ENCODE measurements at regions not wholly inside any gene's neighbourhood (a gene's known extent, or its start where the extent isn't known, plus 50 kb on each side); places are given as distances from the start of the nearest gene placed in this dataset.
"Not testable (repeated sequence)": the region's sequence is repeated elsewhere in the genome, so short reads cannot be mapped to it uniquely, and the experiment has no call there.

- H3K27me3 Mint-ChIP-seq; CTCF ChIA-PET; H3K27me3 ChIP-seq (ENCODE audit: control insufficient read depth in 1 of 2, insufficient read depth in 2 of 2, low read length in 2 of 2); ATAC-seq (ENCODE audit: poor library complexity); H3K4me1 ChIP-seq (ENCODE audit: insufficient read depth, low read length); H3K27ac ChIP-seq (ENCODE audit: low read depth in 1 of 2, low read length in 2 of 2); H3K4me1 Mint-ChIP-seq (ENCODE audit: low read depth); H3K4me3 ChIP-seq (ENCODE audit: low read length); H3K9me3 ChIP-seq (ENCODE audit: control insufficient read depth in 1 of 2, insufficient read depth in 1 of 2, low read length in 2 of 2); H3K36me3 ChIP-seq (ENCODE audit: insufficient read depth, low read length); DNase-seq; H3K27ac Mint-ChIP-seq; intact Hi-C loops (cut with DNase I, micrococcal nuclease); H3K4me3 Mint-ChIP-seq; POLR2A ChIA-PET; H3K9me3 Mint-ChIP-seq; H3K36me3 Mint-ChIP-seq (ENCODE audit: low read depth): not testable (repeated sequence)
Measured at GRCh38 chr2:89756616-89757015, 1065.1 kb downstream of the RPIA start.

DNA sequence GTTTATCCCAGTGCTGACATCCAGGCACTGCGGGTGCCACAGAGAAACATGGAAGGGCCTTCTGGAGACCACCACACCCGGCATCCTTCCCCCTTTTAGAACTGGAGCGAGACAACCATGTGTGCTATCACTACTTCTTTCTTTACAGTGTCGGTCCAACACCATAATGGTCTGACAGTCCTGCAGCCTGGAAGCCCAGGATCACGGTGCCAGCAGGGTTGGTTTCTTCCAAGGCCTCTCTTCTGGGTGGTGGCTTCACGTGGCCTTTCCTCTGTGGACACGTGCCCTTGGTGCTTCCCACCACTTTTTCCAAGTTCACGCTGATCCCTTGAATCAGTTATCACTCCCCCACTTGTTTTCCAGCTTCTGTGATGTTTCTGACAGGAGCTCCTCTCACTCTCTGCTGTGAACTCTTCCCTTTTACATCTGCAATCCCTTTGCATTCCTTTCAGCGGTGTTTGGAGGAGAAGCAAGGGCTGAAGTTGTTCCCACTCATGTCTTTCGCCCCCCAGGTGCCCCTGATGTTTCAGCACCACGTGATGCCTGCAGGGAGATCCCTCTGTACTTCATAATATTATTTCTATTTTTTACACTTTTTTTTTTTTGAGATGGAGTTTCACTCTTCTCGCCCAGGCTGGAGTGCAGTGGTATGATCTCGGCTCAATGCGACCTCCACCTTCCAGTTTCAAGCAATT lies 1067.0 kb downstream of the RPIA start:
- intact Hi-C loops (cut with DNase I, micrococcal nuclease); H3K4me1 Mint-ChIP-seq (ENCODE audit: low read depth); H3K4me1 ChIP-seq (ENCODE audit: insufficient read depth, low read length); DNase-seq; H3K4me3 Mint-ChIP-seq; H3K9me3 Mint-ChIP-seq; H3K27ac Mint-ChIP-seq; H3K36me3 ChIP-seq (ENCODE audit: insufficient read depth, low read length); POLR2A ChIA-PET; ATAC-seq (ENCODE audit: poor library complexity); H3K27ac ChIP-seq (ENCODE audit: low read depth in 1 of 2, low read length in 2 of 2); H3K4me3 ChIP-seq (ENCODE audit: low read length); H3K27me3 Mint-ChIP-seq; H3K27me3 ChIP-seq (ENCODE audit: control insufficient read depth in 1 of 2, insufficient read depth in 2 of 2, low read length in 2 of 2); H3K36me3 Mint-ChIP-seq (ENCODE audit: low read depth); CTCF ChIA-PET: not testable (repeated sequence)
- H3K9me3 ChIP-seq (ENCODE audit: control insufficient read depth in 1 of 2, insufficient read depth in 1 of 2, low read length in 2 of 2), result peaks cover 0 to 20% of the 10 kb centered on the region in 2 experiments

DNA sequence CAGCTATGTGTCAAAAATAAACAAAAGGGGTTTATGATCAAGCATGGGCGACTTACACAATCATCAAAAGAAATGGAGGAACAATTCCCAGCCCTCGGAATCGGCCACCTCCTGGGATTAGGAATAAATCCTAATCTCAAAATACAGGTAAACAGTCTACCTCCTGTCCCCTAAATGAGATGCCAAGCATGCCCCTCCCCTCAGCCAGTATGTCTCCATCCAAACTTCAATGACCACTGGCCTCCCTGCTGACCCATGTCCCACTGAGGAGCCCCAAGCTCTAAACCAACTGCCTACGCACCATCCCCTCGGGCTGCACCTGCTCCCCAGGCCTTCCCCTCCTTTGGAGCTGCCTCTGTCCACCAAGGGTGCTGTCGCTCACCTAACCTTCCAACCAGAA lies 1069.3 kb downstream of the RPIA start:
- ATAC-seq (ENCODE audit: poor library complexity); H3K4me3 Mint-ChIP-seq; H3K27ac Mint-ChIP-seq; intact Hi-C loops (cut with DNase I, micrococcal nuclease); H3K27ac ChIP-seq (ENCODE audit: low read depth in 1 of 2, low read length in 2 of 2); H3K4me1 ChIP-seq (ENCODE audit: insufficient read depth, low read length); H3K4me1 Mint-ChIP-seq (ENCODE audit: low read depth); H3K4me3 ChIP-seq (ENCODE audit: low read length); H3K27me3 ChIP-seq (ENCODE audit: control insufficient read depth in 1 of 2, insufficient read depth in 2 of 2, low read length in 2 of 2); CTCF ChIA-PET; H3K36me3 Mint-ChIP-seq (ENCODE audit: low read depth); POLR2A ChIA-PET; H3K36me3 ChIP-seq (ENCODE audit: insufficient read depth, low read length); DNase-seq; H3K9me3 Mint-ChIP-seq: not testable (repeated sequence)
- peaks cover 0 to 41% of the 10 kb centered on the region in 2 experiments for H3K9me3 ChIP-seq (ENCODE audit: control insufficient read depth in 1 of 2, insufficient read depth in 1 of 2, low read length in 2 of 2)
- peaks cover 15% of the 10 kb centered on the region for H3K27me3 Mint-ChIP-seq

DNA sequence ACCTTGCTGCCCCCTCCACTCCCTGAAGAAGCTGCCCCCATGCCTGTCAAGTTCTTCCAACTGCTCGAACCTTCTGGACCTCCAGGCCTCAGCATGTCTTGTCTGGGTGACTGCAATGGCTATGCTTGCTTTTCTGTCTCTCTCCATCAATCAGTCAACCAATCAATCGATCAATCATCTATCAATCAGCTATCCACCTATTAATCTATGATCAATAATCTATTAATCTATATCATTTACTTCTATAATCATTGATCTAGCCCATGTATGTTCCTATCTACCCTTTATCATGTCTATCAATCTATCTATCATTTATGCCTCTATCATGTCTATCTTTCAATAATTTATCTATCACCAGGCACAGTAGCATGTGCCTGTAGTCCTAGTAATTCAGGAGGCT lies 1069.7 kb downstream of the RPIA start:
- H3K9me3 Mint-ChIP-seq; H3K4me1 ChIP-seq (ENCODE audit: insufficient read depth, low read length); H3K36me3 Mint-ChIP-seq (ENCODE audit: low read depth); POLR2A ChIA-PET; H3K27ac Mint-ChIP-seq; H3K4me3 Mint-ChIP-seq; H3K4me3 ChIP-seq (ENCODE audit: low read length); CTCF ChIA-PET; DNase-seq; H3K36me3 ChIP-seq (ENCODE audit: insufficient read depth, low read length); ATAC-seq (ENCODE audit: poor library complexity); H3K27ac ChIP-seq (ENCODE audit: low read depth in 1 of 2, low read length in 2 of 2); intact Hi-C loops (cut with DNase I, micrococcal nuclease); H3K4me1 Mint-ChIP-seq (ENCODE audit: low read depth); H3K27me3 ChIP-seq (ENCODE audit: control insufficient read depth in 1 of 2, insufficient read depth in 2 of 2, low read length in 2 of 2): not testable (repeated sequence)
- peaks cover 17% of the 10 kb centered on the region for H3K27me3 Mint-ChIP-seq
- H3K9me3 ChIP-seq (ENCODE audit: control insufficient read depth in 1 of 2, insufficient read depth in 1 of 2, low read length in 2 of 2), result peaks cover 0 to 45% of the 10 kb centered on the region in 2 experiments

DNA sequence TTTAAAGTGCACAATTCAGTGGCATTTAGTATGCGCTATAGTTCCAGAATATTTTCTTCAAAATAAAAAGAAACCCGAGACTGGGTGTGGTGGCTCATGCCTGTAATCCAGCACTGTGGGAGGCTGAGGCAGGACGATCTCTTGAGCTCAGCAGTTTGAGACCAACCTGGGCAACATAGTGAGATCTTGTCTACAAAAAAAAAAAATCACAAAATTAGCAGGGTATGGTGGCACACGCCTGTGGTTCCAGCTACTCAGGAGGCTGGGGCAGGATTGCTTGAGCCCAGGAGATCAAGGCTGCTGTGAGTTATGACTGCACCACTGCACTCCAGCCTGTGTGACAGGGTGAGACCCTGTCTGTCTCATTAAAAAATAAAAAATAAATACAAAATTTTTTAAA lies 1070.4 kb downstream of the RPIA start:
- DNase-seq; H3K27ac Mint-ChIP-seq; H3K9me3 Mint-ChIP-seq; H3K4me1 Mint-ChIP-seq (ENCODE audit: low read depth); ATAC-seq (ENCODE audit: poor library complexity); CTCF ChIA-PET; H3K4me3 Mint-ChIP-seq; H3K4me1 ChIP-seq (ENCODE audit: insufficient read depth, low read length); H3K36me3 Mint-ChIP-seq (ENCODE audit: low read depth); H3K36me3 ChIP-seq (ENCODE audit: insufficient read depth, low read length); H3K4me3 ChIP-seq (ENCODE audit: low read length); intact Hi-C loops (cut with DNase I, micrococcal nuclease); H3K27ac ChIP-seq (ENCODE audit: low read depth in 1 of 2, low read length in 2 of 2); POLR2A ChIA-PET: not testable (repeated sequence)
- H3K27me3 Mint-ChIP-seq, result peaks cover 24% of the 10 kb centered on the region
- Histone ChIP-seq H3K27me3 (ENCODE audit: control insufficient read depth in 1 of 2, insufficient read depth in 2 of 2, low read length in 2 of 2) (peaks cover 11 to 14% of the 10 kb centered on the region in 2 experiments), H3K9me3 (ENCODE audit: control insufficient read depth in 1 of 2, insufficient read depth in 1 of 2, low read length in 2 of 2) (peaks cover 0 to 52% of the 10 kb centered on the region in 2 experiments)

- H3K36me3 ChIP-seq (ENCODE audit: insufficient read depth, low read length); DNase-seq; H3K4me1 ChIP-seq (ENCODE audit: insufficient read depth, low read length); H3K4me3 ChIP-seq (ENCODE audit: low read length); H3K4me1 Mint-ChIP-seq (ENCODE audit: low read depth); H3K9me3 Mint-ChIP-seq; CTCF ChIA-PET; H3K4me3 Mint-ChIP-seq; H3K27ac ChIP-seq (ENCODE audit: low read depth in 1 of 2, low read length in 2 of 2); H3K27ac Mint-ChIP-seq; ATAC-seq (ENCODE audit: poor library complexity); H3K36me3 Mint-ChIP-seq (ENCODE audit: low read depth); POLR2A ChIA-PET; intact Hi-C loops (cut with DNase I, micrococcal nuclease): not testable (repeated sequence)
- H3K9me3 ChIP-seq (ENCODE audit: control insufficient read depth in 1 of 2, insufficient read depth in 1 of 2, low read length in 2 of 2), result peaks cover 0 to 60% of the 10 kb centered on the region in 2 experiments
- peaks cover 19 to 22% of the 10 kb centered on the region in 2 experiments for H3K27me3 ChIP-seq (ENCODE audit: control insufficient read depth in 1 of 2, insufficient read depth in 2 of 2, low read length in 2 of 2)
- H3K27me3 Mint-ChIP-seq, result peaks cover 31% of the 10 kb centered on the region
Measured at GRCh38 chr2:89762461-89763253, 1071.2 kb downstream of the RPIA start.
